ENCODE measurements at regions not wholly inside any gene's neighbourhood (a gene's known extent, or its start where the extent isn't known, plus 50 kb on each side); places are given as distances from the start of the nearest gene placed in this dataset.

DNA sequence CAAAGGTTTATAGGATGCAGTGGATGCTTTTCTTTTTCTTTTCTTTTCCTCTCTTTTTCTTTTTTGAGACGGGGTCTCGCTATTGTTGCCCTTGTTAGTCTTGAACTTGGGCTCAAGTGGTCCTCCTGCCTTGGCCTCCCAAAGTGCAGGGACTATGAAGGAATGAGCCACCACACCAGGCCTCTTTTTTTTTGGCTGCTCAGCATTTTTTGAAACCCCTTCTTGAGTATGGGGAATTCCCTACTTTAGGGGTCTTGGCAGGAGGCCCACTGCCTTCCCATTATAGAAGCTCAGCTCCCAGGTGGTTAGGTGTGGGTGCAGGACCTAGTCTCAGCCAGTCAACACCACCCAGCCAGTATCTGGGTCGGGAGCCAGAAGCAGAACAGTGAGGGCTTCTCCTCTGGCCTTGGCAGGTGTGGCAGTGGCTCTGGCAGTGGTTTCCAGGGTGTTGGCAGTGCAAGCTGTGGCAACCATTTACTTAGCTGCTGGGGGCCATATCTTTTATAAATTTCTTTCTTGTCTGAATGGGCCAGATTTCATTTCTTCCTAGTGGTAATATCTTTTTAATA lies 51.4 kb upstream of the ACYP2 start:
- TF ChIP-seq POLR2AphosphoS5 (IDR thresholded peaks at IDR 0.05; ENCODE audit: borderline replicate concordance, low read depth, low read length) (no peak), EZH2 (IDR thresholded peaks at IDR 0.05) (no peak), FOXP2 (optimal IDR thresholded peaks at IDR 0.05; ENCODE audit: control extremely low read depth, extremely low read length, insufficient read depth) (no peak)

Data from SK-N-MC (cell line).